Smooth muscle cell (in vitro differentiated cells): ENCODE measurements at regions not wholly inside any gene's neighbourhood (a gene's known extent, or its start where the extent isn't known, plus 50 kb on each side); places are given as distances from the start of the nearest gene placed in this dataset.

Experiments used
- DNase-seq: peaks from one replicate; lab custom pipeline; 2025; ENCODE audit not compliant: unreplicated experiment; lab: John Stamatoyannopoulos, UW
- H2AFZ ChIP-seq: fragments of 200-600 bp; sonication (generic); 2 replicates; pipeline ENCODE4 v1.6.0; 2016; ENCODE audit warnings: antibody characterized with exemption, low read depth, mild to moderate bottlenecking
- H3F3A ChIP-seq: fragments of 200-600 bp; sonication (generic); 2 replicates; pipeline ENCODE4 v1.6.0; 2017; ENCODE audit warnings: antibody characterized with exemption, low read depth
- H3K27ac ChIP-seq: fragments of 200-600 bp; sonication (generic); 2 replicates; pipeline ENCODE4 v1.5.1; 2016; ENCODE audit warnings: low read depth, mild to moderate bottlenecking
- H3K27me3 ChIP-seq: fragments of 200-600 bp; sonication (generic); 2 replicates; pipeline ENCODE4 v1.6.1; 2016; ENCODE audit warnings: low read depth, mild to moderate bottlenecking
- H3K36me3 ChIP-seq: fragments of 200-600 bp; sonication (generic); 2 replicates; pipeline ENCODE4 v1.5.1; 2016; ENCODE audit warnings: low read depth
- H3K4me1 ChIP-seq: fragments of 200-600 bp; sonication (generic); 2 replicates; pipeline ENCODE4 v1.5.1; 2016; ENCODE audit warnings: low read depth
- H3K4me2 ChIP-seq: fragments of 200-600 bp; sonication (generic); 2 replicates; pipeline ENCODE4 v1.6.0; 2016; ENCODE audit warnings: mild to moderate bottlenecking
- H3K4me3 ChIP-seq: fragments of 200-600 bp; sonication (generic); 2 replicates; pipeline ENCODE4 v1.5.1; 2016; ENCODE audit warnings: mild to moderate bottlenecking
- H3K79me2 ChIP-seq: fragments of 200-600 bp; sonication (generic); 2 replicates; pipeline ENCODE4 v1.6.0; 2016; ENCODE audit warnings: low read depth, mild to moderate bottlenecking
- H3K9ac ChIP-seq: fragments of 200-600 bp; sonication (generic); 2 replicates; pipeline ENCODE4 v1.6.0; 2016; ENCODE audit warnings: low read depth
- H3K9me3 ChIP-seq: fragments of 200-600 bp; sonication (generic); replicated peaks from 2 replicates; pipeline ENCODE4 v1.5.1; 2016; ENCODE audit warnings: low read depth
- H4K20me1 ChIP-seq: fragments of 200-600 bp; sonication (generic); 2 replicates; pipeline ENCODE4 v1.6.0; 2016; ENCODE audit warnings: low read depth
- CTCF ChIP-seq: fragments of 200-600 bp; sonication (generic); IDR thresholded peaks from 2 replicates; pipeline ENCODE4 v1.5.1; 2017; ENCODE audit warnings: borderline replicate concordance, mild to moderate bottlenecking, antibody characterized with exemption; ENCODE audit not compliant: insufficient read depth, poor library complexity, severe bottlenecking
- WGBS: methylation state at CpG from one replicate; pipeline ENCODE4 v1.1.7; 2016; ENCODE audit warnings: low lambda C conversion rate; 5-methylcytosine and 5-hydroxymethylcytosine counted together

GRCh38 chr5:167582283-167582682 lies 709.2 kb upstream of the WWC1 start:
- Histone ChIP-seq H3K79me2 (no peaks in the 10 kb centered on the region), H2AFZ (no peak overlapping the region), H3K27ac (no peak overlapping the region), H4K20me1 (no peaks in the 10 kb centered on the region), H3K4me2 (no peak overlapping the region), H3K4me1 (no peaks in the 10 kb centered on the region), H3K27me3 (no peaks in the 10 kb centered on the region), H3K9me3 (no peaks in the 10 kb centered on the region), H3K9ac (no peak overlapping the region), H3K4me3 (no peak overlapping the region), H3K36me3 (no peaks in the 10 kb centered on the region), H3F3A (no peaks in the 10 kb centered on the region)
- DNase-seq, result no peak
- WGBS, result 90% methylated on average over 2 of the region's 2 CpGs
- peak; percentile 35 for TF ChIP-seq CTCF

- 87% methylated on average over 6 of the region's 6 CpGs for WGBS
- Histone ChIP-seq H3K27ac (no peak overlapping the region), H3K79me2 (no peaks in the 10 kb centered on the region), H3K4me3 (no peak overlapping the region), H3K27me3 (no peaks in the 10 kb centered on the region), H3K36me3 (no peaks in the 10 kb centered on the region), H3F3A (no peaks in the 10 kb centered on the region), H3K9me3 (no peaks in the 10 kb centered on the region), H3K9ac (no peak overlapping the region), H2AFZ (no peak overlapping the region), H4K20me1 (no peaks in the 10 kb centered on the region), H3K4me1 (no peaks in the 10 kb centered on the region), H3K4me2 (no peak overlapping the region)
- DNase-seq, result no peak
- no peak for TF ChIP-seq CTCF
Measured at GRCh38 chr5:167582886-167583285, 708.6 kb upstream of the WWC1 start.

DNA sequence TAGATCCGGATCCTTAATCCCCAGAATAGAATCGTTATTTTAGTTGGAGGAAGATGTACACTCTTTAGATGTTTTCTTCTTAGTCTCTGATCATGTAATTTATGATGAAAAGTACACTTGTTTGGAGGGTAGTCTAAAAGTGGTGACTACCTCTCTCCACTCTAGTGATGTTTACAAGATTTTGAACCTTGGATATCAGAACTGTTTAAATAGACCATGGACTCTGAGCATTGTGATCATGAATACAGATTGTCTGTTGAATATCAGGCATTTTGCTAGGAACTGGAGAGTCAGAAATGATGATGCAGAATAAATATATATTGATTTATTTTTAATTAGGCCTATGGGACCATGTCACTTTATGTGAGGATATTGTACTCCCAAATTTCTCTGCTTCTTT lies 706.3 kb upstream of the WWC1 start:
- Histone ChIP-seq H3K9ac (no peak overlapping the region), H4K20me1 (no peaks in the 10 kb centered on the region), H3K27me3 (no peaks in the 10 kb centered on the region), H3K9me3 (no peaks in the 10 kb centered on the region), H3K27ac (no peak overlapping the region), H3K4me3 (no peak overlapping the region), H2AFZ (no peak overlapping the region), H3K4me1 (no peaks in the 10 kb centered on the region), H3K36me3 (no peaks in the 10 kb centered on the region), H3K4me2 (no peak overlapping the region), H3F3A (no peaks in the 10 kb centered on the region), H3K79me2 (no peaks in the 10 kb centered on the region)
- TF ChIP-seq CTCF, result no peak
- WGBS, result 98% methylated on average over 2 of the region's 2 CpGs
- DNase-seq, result no peak

DNA sequence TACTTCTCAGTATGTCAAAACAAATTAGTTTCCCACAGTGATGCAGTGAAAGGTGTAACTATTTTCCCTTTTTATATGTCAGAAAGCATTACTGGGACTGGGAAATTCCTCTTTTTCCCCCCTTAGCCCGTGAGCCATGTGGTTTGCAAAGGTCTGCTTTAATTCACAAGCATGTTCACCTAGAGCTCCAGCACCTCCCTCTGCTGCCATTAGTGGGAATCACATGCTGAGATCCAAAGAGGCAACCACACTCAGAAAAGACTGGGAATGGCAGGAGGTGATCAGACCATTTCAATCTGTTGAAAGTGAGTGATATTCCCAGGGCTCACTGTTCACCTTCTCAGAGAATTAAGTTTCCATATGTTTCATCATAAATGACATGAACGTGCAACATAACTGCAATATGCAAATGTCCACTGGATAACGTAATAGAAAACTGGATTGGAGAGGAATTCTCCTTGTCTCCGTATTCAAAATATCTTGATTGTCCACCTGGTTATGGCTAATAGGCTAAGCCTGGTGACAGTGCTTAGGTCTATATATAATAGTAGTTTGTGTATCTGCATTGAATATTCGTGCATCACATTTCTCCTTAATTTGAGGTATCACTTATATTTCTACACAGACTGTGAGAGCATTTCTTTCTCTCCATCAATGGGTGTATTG lies 703.5 kb upstream of the WWC1 start:
- 63% methylated on average over 5 of the region's 5 CpGs for WGBS
- DNase-seq, result no peak
- H3K36me3 ChIP-seq, result no peaks in the 10 kb centered on the region

More for the DNA sequence above, 703.5 kb upstream of the WWC1 start:
- no peaks in the 10 kb centered on the region for H3F3A ChIP-seq
- no peaks in the 10 kb centered on the region for H3K9me3 ChIP-seq
- no peak overlapping the region for H3K27ac ChIP-seq
- H4K20me1 ChIP-seq, result no peaks in the 10 kb centered on the region
- H3K79me2 ChIP-seq, result no peaks in the 10 kb centered on the region
- H2AFZ ChIP-seq, result no peak overlapping the region
- TF ChIP-seq CTCF, result peak; percentile 42
- no peaks in the 10 kb centered on the region for H3K4me1 ChIP-seq
- no peak overlapping the region for H3K4me3 ChIP-seq
- no peak overlapping the region for H3K4me2 ChIP-seq
- no peaks in the 10 kb centered on the region for H3K27me3 ChIP-seq
- H3K9ac ChIP-seq, result no peak overlapping the region
